ENCODE measurements at regions not wholly inside any gene's neighbourhood (a gene's known extent, or its start where the extent isn't known, plus 50 kb on each side); places are given as distances from the start of the nearest gene placed in this dataset.

- H3K36me3 ChIP-seq (ENCODE audit: control insufficient read depth, insufficient read depth, low read length), result no peaks in the 10 kb centered on the region
- TF ChIP-seq CTCF (IDR thresholded peaks at IDR 0.05; ENCODE audit: insufficient read depth, low read length, poor library complexity, severe bottlenecking), result no peak
- H3K4me3 ChIP-seq (replicated peaks; ENCODE audit: low read depth, low read length), result no peak overlapping the region
- no peaks in the 10 kb centered on the region for H3K27me3 ChIP-seq (replicated peaks; ENCODE audit: control insufficient read depth, insufficient read depth, low read length)
- no peak for DNase-seq (ENCODE audit: extremely low read depth, insufficient read length)
Observed at GRCh38 chr12:4178424-4179170, 95.0 kb upstream of the CCND2 start.

DNA sequence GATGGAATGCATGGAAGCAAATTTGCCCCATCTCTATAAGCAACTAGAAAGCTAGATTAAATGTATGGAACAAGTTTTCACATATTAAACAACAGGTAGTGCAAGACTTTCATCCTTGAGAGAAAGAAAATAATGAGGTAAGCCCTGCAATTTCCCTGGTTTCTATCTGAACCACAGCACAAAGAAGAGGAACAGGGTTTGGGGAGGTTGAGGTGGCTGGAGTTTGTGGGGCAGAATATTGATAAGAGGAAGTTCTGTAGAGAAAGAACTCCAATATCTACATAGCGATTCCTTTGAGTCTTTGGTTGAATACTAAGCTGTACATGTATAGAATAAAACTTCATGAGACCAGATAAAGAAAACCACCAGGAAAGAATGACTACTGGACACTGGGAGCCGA lies 96.3 kb upstream of the CCND2 start:
- no peak overlapping the region for H3K4me3 ChIP-seq (replicated peaks; ENCODE audit: low read depth, low read length)
- H3K36me3 ChIP-seq (ENCODE audit: control insufficient read depth, insufficient read depth, low read length), result no peaks in the 10 kb centered on the region
- no peak for DNase-seq (ENCODE audit: extremely low read depth, insufficient read length)
- no peaks in the 10 kb centered on the region for H3K27me3 ChIP-seq (replicated peaks; ENCODE audit: control insufficient read depth, insufficient read depth, low read length)
- TF ChIP-seq CTCF (IDR thresholded peaks at IDR 0.05; ENCODE audit: insufficient read depth, low read length, poor library complexity, severe bottlenecking), result no peak

DNA sequence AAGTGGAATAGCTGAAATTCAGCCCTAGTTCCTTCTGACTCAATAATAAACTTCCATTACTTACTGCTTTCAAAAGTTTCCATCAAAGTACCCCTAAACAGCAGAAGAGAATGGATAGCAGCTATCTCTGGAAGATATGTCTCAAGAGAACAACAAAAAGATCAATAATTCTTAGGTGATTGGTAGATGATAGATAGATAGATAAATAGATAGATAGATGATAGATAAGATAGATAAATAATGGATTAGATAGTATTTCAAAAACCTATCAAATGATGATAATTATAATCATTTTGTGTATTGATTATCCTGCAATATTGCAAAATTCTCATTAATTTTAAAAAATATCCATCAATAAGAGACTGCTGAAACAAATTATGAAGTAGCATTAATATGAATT lies 97.4 kb upstream of the CCND2 start:
- no peaks in the 10 kb centered on the region for H3K36me3 ChIP-seq (ENCODE audit: control insufficient read depth, insufficient read depth, low read length)
- no peak overlapping the region for H3K4me3 ChIP-seq (replicated peaks; ENCODE audit: low read depth, low read length)
- H3K27me3 ChIP-seq (replicated peaks; ENCODE audit: control insufficient read depth, insufficient read depth, low read length), result no peaks in the 10 kb centered on the region
- TF ChIP-seq CTCF (IDR thresholded peaks at IDR 0.05; ENCODE audit: insufficient read depth, low read length, poor library complexity, severe bottlenecking), result no peak
- no peak for DNase-seq (ENCODE audit: extremely low read depth, insufficient read length)

DNA sequence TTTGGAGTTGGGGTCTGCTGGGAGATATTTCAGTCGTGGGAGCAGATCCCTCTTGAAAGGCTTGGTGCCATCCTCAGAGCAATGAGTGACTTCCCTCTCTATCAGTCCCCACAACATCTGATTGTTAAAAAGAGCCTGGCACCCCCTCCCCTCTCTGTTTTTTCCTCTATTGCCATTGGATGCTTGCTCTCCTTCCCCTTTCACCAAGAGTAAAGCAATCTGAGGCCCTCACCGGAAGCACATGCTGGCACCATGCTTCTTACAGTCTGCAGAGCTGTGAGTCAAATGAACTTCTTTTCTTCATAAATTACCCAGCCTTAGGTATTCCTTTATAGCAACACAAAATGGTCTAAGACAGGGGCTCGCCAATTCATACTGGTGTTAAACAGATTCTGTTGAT lies 99.1 kb upstream of the CCND2 start:
- no peaks in the 10 kb centered on the region for H3K36me3 ChIP-seq (ENCODE audit: control insufficient read depth, insufficient read depth, low read length)
- no peaks in the 10 kb centered on the region for H3K27me3 ChIP-seq (replicated peaks; ENCODE audit: control insufficient read depth, insufficient read depth, low read length)
- TF ChIP-seq CTCF (IDR thresholded peaks at IDR 0.05; ENCODE audit: insufficient read depth, low read length, poor library complexity, severe bottlenecking), result no peak
- DNase-seq (ENCODE audit: extremely low read depth, insufficient read length), result no peak
- H3K4me3 ChIP-seq (replicated peaks; ENCODE audit: low read depth, low read length), result no peak overlapping the region

GRCh38 chr12:4172999-4173398 lies 100.6 kb upstream of the CCND2 start:
- no peak for TF ChIP-seq CTCF (IDR thresholded peaks at IDR 0.05; ENCODE audit: insufficient read depth, low read length, poor library complexity, severe bottlenecking)
- DNase-seq (ENCODE audit: extremely low read depth, insufficient read length), result no peak
- Histone ChIP-seq H3K36me3 (ENCODE audit: control insufficient read depth, insufficient read depth, low read length) (no peaks in the 10 kb centered on the region), H3K4me3 (replicated peaks; ENCODE audit: low read depth, low read length) (no peak overlapping the region), H3K27me3 (replicated peaks; ENCODE audit: control insufficient read depth, insufficient read depth, low read length) (no peaks in the 10 kb centered on the region)

- Histone ChIP-seq H3K36me3 (ENCODE audit: control insufficient read depth, insufficient read depth, low read length) (no peaks in the 10 kb centered on the region), H3K4me3 (replicated peaks; ENCODE audit: low read depth, low read length) (no peak overlapping the region), H3K27me3 (replicated peaks; ENCODE audit: control insufficient read depth, insufficient read depth, low read length) (no peaks in the 10 kb centered on the region)
- TF ChIP-seq CTCF (IDR thresholded peaks at IDR 0.05; ENCODE audit: insufficient read depth, low read length, poor library complexity, severe bottlenecking), result no peak
- DNase-seq (ENCODE audit: extremely low read depth, insufficient read length), result no peak
Observed at GRCh38 chr12:4171742-4172141, 101.8 kb upstream of the CCND2 start.

Measured in GM06990 (cell line).